RKO (cell line): ENCODE measurements at regions not wholly inside any gene's neighbourhood (a gene's known extent, or its start where the extent isn't known, plus 50 kb on each side); places are given as distances from the start of the nearest gene placed in this dataset.

Experiments used
- DNase-seq: peaks from one replicate; pipeline ENCODE4 v3.0.0-alpha.2; 2016; ENCODE audit warnings: low spot score

DNA sequence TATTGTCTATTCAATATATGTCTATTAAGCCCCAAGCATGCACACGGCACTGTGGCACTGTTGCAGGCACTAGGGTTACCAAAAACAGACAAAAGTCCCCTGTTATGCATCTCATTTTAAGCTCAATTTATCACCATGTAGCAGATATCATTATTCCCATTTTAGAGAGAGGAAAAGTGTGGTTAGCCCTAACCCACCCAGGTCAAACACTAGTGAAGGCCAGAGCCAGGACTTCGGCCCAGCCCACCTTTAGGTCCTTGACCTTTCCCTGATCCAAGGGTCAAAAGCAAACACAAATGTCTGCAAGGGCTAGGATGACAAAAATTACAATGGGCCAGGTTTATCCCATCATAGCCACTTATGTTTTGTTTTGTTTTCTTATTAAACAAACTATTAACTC is 130.3 kb upstream of the NUDT7 start:
- DNase-seq = no peak

GRCh38 chr16:77594057-77594456 is 128.3 kb upstream of the NUDT7 start:
- no peak for DNase-seq

DNA sequence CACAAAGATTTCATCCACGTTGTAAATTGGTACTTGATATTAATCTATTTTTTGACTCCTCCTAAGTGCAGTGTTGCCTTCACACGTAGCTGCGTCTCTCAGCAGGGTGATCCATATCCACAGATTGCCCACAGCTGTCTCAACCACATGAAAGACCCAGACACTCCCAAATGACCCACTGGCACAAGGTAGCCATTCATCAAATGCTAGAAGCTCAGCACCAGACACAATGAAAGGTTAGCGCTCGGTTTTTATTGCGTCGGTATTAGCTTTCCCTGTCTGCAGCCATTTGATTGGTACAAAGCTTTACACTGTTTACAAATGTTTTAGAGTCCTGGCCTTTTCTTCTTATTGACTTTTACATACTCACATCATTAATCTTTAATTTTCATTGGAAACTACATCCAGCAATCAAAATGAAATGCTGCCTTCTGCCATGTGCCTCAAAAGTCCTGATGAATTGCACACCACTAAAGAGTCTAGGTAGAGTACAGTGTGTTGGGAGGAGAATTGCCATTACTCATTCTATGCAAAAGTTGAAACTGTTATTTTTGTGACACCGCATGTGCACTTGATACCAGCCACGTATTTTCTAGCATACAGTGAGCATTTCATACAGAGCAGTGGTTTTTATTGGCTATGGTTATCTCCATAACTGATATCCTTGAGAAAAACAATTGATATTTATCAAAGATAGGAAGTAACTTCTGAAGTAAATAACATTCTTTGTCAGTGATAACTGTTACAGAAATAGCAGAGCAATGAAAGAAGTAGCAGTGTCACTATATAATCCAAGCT is 127.3 kb upstream of the NUDT7 start:
- DNase-seq = no peak

DNA sequence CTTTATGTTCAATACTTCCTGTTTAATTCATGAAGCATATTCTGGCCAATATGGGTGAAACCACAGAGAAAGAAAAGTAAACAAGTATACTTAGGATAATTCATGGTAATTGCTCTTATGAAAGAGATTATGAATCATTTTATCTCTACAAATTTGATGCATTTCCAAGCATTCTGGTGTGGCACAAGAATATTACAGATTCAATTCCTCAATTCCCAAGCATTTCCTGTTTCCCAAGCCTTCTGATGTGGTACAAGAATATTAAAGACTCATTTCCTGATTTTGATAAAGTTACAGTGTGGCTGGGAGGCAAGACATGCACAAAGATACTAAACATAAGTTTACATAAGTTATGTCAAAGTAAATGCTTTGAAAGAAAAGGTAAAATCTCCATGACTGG is 126.1 kb upstream of the NUDT7 start:
- no peak for DNase-seq

DNA sequence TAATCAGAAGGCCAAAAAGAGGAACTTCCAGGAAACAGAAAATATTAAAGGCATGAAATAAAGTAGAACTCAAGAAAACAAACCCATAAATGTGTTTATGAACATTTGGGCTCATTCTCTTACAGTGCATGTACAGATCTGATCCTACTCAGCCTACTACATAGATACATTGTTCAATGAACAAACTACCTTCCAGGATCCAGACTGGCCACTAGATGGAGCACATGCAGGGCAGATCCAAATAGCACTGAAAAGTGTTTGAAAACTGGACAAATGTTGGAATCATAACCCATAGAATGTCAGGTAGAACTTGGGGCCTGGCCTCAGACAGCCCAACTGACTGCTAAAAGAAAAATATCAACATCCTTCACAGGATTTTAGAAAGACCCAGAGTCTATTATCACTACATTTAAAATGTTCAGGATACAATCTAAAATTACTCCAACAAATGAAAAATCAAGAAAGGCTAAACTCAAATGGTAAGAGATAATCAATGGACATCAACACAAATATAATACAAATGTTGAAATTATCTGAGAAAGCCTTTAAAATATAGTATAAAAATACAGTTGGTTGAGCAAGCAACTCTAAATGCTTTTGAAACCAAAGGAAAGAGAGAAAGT is 122.4 kb upstream of the NUDT7 start:
- DNase-seq = peak; percentile 54

GRCh38 chr16:77600555-77600954 is 121.8 kb upstream of the NUDT7 start:
- no peak for DNase-seq

- DNase-seq = no peak
Observed at GRCh38 chr16:77603656-77604055, 118.7 kb upstream of the NUDT7 start.

GRCh38 chr16:77610496-77610895 is 111.8 kb upstream of the NUDT7 start:
- no peak for DNase-seq

- no peak for DNase-seq
Observed at GRCh38 chr16:77611386-77611785, 110.9 kb upstream of the NUDT7 start.

- DNase-seq = no peak
Observed at GRCh38 chr16:77612596-77612995, 109.7 kb upstream of the NUDT7 start.

DNA sequence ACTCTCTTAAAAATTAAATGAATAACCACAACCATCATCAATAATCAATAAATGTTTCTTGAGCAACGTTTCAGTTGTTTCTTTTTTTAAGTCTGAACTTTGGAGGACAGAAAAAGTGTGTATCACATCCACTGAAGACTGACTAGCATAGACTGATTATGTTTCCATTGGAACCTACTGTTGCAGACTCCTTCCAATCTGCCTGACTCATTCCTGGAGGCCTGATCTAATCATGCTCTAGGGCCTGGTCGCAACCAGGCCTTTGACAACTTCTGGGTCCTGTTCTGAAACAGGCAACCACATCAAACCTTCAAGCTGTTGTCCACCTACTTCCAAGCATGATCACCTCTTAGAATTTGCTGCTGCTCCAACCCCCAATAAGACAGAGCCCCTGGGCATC is 109.2 kb upstream of the NUDT7 start:
- no peak for DNase-seq

DNA sequence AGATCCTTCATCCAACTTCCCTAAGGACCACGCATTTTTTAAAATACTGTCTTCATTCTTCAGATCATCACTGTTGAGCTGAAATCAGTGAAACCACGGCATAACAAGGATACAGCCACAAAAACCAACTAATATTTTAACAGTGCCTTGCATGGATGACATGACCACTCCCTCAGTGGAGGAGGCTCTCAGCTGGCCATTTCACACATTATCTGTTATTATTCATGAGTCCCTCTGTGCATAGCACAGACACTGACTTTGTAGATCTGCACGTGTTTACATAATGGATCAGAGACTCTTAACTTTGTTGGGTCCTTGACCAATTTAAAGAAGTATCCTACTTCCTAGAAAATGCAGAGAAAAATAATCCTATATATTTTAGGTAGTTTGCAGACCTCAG is 104.8 kb upstream of the NUDT7 start:
- DNase-seq = no peak

DNA sequence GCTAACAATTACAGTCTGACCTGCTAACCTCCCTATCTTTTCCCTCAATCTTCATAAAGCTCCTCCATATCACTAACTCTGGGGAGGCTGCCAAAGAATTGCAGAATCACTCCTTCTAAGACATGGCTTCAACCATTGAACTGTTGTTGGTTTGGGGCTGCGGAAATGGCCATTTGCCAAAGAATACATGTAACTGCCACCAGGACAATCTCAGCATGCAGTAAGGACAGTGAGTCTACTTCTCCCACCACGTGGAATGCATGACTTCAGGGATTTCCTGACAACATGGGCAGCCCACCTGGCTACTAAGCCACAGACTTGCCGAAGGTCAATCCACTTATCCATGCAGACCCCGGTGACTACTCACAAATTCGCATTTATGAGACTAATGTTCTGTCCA is 104.3 kb upstream of the NUDT7 start:
- no peak for DNase-seq

DNA sequence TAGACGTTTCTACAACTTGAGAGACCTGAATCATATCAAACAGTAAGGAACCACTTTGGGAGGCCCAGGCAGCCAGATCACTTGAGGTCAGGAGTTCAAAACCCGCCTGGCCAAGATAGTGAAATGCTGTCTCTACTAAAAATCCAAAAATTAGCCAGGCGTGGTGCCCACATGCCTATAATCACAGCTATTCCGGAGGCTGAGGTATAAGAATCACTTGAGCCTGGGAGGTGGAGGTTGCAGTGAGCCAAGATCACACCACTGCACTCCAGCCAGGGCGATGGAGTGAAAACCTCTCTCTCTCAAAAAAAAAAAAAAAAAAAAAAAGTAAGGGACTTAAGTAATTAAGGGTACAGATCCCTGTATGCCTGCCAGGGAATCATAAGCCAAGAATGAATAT is 103.4 kb upstream of the NUDT7 start:
- no peak for DNase-seq

- DNase-seq = no peak
Observed at GRCh38 chr16:77624085-77624484, 98.2 kb upstream of the NUDT7 start.

GRCh38 chr16:77636615-77637014 is 85.7 kb upstream of the NUDT7 start:
- no peak for DNase-seq

DNA sequence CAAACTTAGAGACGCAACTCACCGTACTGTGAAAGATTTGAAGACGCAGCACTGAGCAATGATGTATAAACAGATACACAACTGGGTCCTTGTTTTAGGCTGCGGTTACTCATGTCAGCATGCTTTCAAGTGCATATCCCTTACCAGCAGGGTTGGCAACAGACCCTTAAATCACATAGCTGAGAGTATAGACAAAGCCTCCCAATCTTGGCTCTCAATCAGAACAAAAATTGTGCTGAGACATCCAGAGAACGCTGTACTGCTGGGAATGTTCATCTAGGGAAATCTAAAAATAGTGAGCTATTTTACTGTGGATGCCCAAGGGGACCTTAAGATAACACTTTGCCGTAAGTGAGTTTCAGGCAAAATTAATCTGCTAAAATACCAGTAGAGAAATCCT is 84.4 kb upstream of the NUDT7 start:
- DNase-seq = no peak

DNA sequence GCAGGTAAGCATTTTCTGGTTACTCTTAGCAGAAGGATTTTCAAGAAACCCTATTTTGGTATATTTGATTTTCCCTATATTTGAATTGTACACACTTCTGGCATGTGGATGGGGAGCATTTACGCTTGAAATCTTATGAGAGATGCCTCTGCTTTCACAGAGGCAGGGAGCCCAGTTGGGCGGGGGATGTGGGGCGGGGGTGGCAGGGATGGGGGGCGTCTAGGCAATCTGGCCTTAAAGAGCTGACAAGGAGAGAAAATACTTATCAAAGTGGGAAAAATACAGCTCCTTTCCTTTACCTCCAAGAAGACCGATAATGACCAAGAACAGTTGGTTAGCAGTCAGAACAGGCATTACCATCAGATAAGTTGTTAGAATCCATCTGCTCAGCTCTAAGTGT is 79.1 kb upstream of the NUDT7 start:
- DNase-seq = no peak

GRCh38 chr16:77645764-77646163 is 76.5 kb upstream of the NUDT7 start:
- no peak for DNase-seq

DNA sequence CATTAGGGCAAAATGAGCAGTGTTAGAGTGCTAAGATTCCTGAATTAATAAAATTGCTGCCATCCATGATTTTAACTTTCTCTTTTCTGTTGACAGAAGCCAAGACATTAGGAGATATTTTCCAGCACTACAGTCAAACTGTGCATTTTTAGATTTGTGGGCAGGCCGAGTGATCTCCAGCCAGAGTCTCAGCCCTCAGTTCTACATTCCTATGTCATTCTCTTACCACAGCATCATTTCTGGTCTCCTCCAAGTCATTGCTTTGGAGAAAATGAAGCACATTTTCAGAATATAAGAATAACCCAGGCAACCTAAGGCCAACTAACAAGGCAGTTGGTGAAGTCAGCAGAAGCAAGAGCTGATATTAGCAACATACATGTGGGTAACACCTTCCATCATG is 74.6 kb upstream of the NUDT7 start:
- no peak for DNase-seq

DNA sequence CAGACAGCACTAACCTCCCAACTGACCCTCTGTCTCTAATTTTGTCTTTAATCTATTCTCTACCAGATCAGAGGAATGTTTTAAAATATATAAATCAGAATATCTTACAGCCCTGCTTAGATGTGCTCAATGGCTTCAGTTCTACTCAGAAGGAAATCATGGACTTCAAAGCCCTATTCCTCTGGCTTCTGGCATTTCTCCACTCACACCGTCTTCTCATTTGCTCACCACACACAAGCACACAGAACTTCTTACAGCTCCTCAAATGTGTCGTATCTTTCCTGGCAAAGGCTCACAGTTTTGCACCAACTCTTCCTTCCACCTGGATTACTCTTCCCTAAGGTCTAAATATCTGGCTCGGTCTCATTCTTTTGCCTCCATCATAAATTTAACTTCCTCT is 71.6 kb upstream of the NUDT7 start:
- no peak for DNase-seq

DNA sequence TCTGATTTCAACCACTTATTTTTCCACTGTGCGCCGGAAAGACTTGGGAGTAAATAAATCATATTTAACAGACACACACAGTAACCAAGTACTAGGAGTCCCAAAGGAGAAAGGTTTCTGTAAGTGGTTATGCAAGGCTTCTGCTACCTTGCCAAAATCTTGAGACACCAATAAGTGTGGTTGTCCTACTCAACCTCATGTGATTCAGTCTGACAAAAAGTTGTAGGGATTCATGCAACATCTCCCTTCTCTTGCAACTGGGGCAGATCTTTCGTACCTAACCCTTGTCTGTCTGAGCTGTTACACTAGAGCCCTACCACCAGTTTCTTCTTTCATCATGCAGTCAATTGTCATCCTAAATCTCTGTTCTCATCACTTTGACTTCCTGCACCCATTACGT is 69.9 kb upstream of the NUDT7 start:
- no peak for DNase-seq

- peak; percentile 40 for DNase-seq
Observed at GRCh38 chr16:77657016-77657415, 65.3 kb upstream of the NUDT7 start.

GRCh38 chr16:77660311-77660710 is 62.0 kb upstream of the NUDT7 start:
- peak; percentile 51 for DNase-seq
